HCT116 (cell line): ENCODE measurements at regions not wholly inside any gene's neighbourhood (a gene's known extent, or its start where the extent isn't known, plus 50 kb on each side); places are given as distances from the start of the nearest gene placed in this dataset.

Experiments
- CEBPB ChIP-seq: IDR thresholded peaks from 2 replicates; pipeline ENCODE4 v1.6.1; 2012; ENCODE audit warnings: low read depth
- CTCF ChIP-seq, 3 experiments: fragments of 200-600 bp in 1 of 3; sonication (generic) in 1 of 3; IDR thresholded peaks in 2 of 3; conservative IDR thresholded peaks in 1 of 3; 2 replicates each; pipeline ENCODE4 v1.5.1; 2012 to 2017; ENCODE audit warnings: low read depth in 2 of 3, low read length in 2 of 3, antibody characterized with exemption in 1 of 3, borderline replicate concordance in 1 of 3, control low read depth in 1 of 3, mild to moderate bottlenecking in 1 of 3, mixed read lengths in 1 of 3, mixed run types in 1 of 3, moderate library complexity in 1 of 3; ENCODE audit not compliant: insufficient read depth in 1 of 3
- EGR1 ChIP-seq: IDR thresholded peaks from 2 replicates; pipeline ENCODE4 v1.6.1; 2012; ENCODE audit warnings: low read depth
- FOSL1 ChIP-seq: IDR thresholded peaks from 2 replicates; pipeline ENCODE4 v1.6.1; 2012; ENCODE audit warnings: low read depth
- JUND ChIP-seq: IDR thresholded peaks from 2 replicates; pipeline ENCODE4 v1.6.1; 2012
- MAX ChIP-seq: IDR thresholded peaks from 2 replicates; pipeline ENCODE4 v1.6.1; 2012
- POLR2A ChIP-seq: IDR thresholded peaks from 2 replicates; pipeline ENCODE4 v1.7.0; 2011; ENCODE audit warnings: borderline replicate concordance; ENCODE audit not compliant: insufficient read depth, insufficient read length; ENCODE audit errors: extremely low read depth
- POLR2AphosphoS5 ChIP-seq: IDR thresholded peaks from 2 replicates; pipeline ENCODE4 v1.6.1; 2011; ENCODE audit warnings: mild to moderate bottlenecking, low read depth, low read length, moderate library complexity
- SIN3A ChIP-seq: IDR thresholded peaks from 2 replicates; pipeline ENCODE4 v1.6.1; 2012; ENCODE audit warnings: low read depth
- SRF ChIP-seq: IDR thresholded peaks from 2 replicates; pipeline ENCODE4 v1.6.1; 2012; ENCODE audit warnings: low read depth
- YY1 ChIP-seq: IDR thresholded peaks from 2 replicates; pipeline ENCODE4 v1.6.1; 2011; ENCODE audit warnings: low read length, low read depth, moderate library complexity, mild to moderate bottlenecking; ENCODE audit not compliant: insufficient replicate concordance; ENCODE audit errors: extremely low read depth

DNA sequence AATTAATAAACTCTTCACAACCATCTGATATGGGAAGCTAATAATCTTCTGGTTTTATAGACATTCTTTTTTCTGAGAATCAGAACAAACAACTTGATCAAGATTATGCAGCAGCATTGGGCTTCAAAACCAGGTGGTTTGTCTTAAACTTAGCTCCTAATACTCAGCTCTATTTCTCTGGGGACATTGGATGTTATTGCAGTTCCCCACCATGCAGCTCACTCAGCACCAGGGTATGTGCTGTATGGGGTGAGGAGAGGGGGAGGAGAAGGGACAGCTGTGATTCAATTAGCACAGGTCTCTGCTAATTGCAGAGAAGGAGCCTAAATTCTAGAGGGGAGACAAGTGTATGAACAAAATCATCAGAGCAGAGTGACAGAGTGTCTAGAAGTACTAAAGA is 210.7 kb upstream of the TNC start:
- TF ChIP-seq CEBPB (no peak), POLR2A (no peak), CTCF (IDR thresholded peaks at IDR 0.05 in 2 of 3, conservative IDR thresholded peaks at IDR 0.05 in 1 of 3; ENCODE audit: borderline replicate concordance in 1 of 3, insufficient read depth in 1 of 3, low read depth in 2 of 3, low read length in 2 of 3) (no peak), EGR1 (no peak), POLR2AphosphoS5 (no peak), JUND (no peak), YY1 (no peak), SRF (no peak), MAX (no peak), FOSL1 (no peak), SIN3A (no peak)
